Left ventricle myocardium inferior (tissue), 1 donor: ENCODE measurements at regions not wholly inside any gene's neighbourhood (a gene's known extent, or its start where the extent isn't known, plus 50 kb on each side); places are given as distances from the start of the nearest gene placed in this dataset.

Source experiments
- DNase-seq: peaks from one replicate; pipeline ENCODE4 v3.0.0-alpha.2; 2020
- H3K27ac ChIP-seq: fragments of 200-600 bp; replicated peaks from 2 replicates; pipeline ENCODE4 v1.8.0; 2021
- H3K27me3 ChIP-seq: fragments of 200-600 bp; 2 replicates; pipeline ENCODE4 v1.8.0; 2021; ENCODE audit warnings: low read depth
- H3K36me3 ChIP-seq: fragments of 200-600 bp; 2 replicates; pipeline ENCODE4 v1.8.0; 2021
- H3K4me1 ChIP-seq: fragments of 200-600 bp; 2 replicates; pipeline ENCODE4 v1.8.0; 2021
- H3K4me3 ChIP-seq: fragments of 200-600 bp; 2 replicates; pipeline ENCODE4 v1.8.0; 2021; ENCODE audit warnings: mild to moderate bottlenecking, moderate library complexity
- H3K9me3 ChIP-seq: fragments of 200-600 bp; replicated peaks from 2 replicates; pipeline ENCODE4 v1.8.0; 2021
- CTCF ChIP-seq: fragments of 200-600 bp; IDR thresholded peaks from 2 replicates; pipeline ENCODE4 v1.8.0; 2021; ENCODE audit warnings: antibody characterized with exemption, mild to moderate bottlenecking, borderline replicate concordance
- intact Hi-C: fragments of 100-400 bp; cut with micrococcal nuclease; formaldehyde crosslinking; loops from one replicate; pipeline ENCODE4 v1.11.0; 2022
- donor health status: DM: no; HTN: yes; CAD: no; lungs with severe emphysema.

GRCh38 chr1:30639881-30640452 lies 83.4 kb downstream of the MATN1 start:
- Histone ChIP-seq H3K4me3 (no peak overlapping the region), H3K36me3 (no peaks in the 10 kb centered on the region), H3K9me3 (no peaks in the 10 kb centered on the region), H3K4me1 (peaks cover 24% of the 10 kb centered on the region), H3K27me3 (peaks cover 44% of the 10 kb centered on the region), H3K27ac (no peak overlapping the region)
- DNase-seq, result no peak
- intact Hi-C loops, result no loop called here
- no peak for TF ChIP-seq CTCF

GRCh38 chr1:30638811-30639210 lies 84.6 kb downstream of the MATN1 start:
- intact Hi-C loops, result no loop called here
- H3K27ac ChIP-seq, result peak overlapping the region; percentile 27
- no peak for DNase-seq
- no peaks in the 10 kb centered on the region for H3K9me3 ChIP-seq
- H3K36me3 ChIP-seq, result no peaks in the 10 kb centered on the region
- H3K27me3 ChIP-seq, result peaks cover 34% of the 10 kb centered on the region
- H3K4me3 ChIP-seq, result no peak overlapping the region
- peaks cover 24% of the 10 kb centered on the region for H3K4me1 ChIP-seq
- TF ChIP-seq CTCF, result no peak

- Histone ChIP-seq H3K27ac (no peak overlapping the region), H3K27me3 (peaks cover 27% of the 10 kb centered on the region), H3K4me1 (peaks cover 24% of the 10 kb centered on the region), H3K4me3 (no peak overlapping the region), H3K9me3 (no peaks in the 10 kb centered on the region), H3K36me3 (no peaks in the 10 kb centered on the region)
- TF ChIP-seq CTCF, result no peak
- no peak for DNase-seq
- intact Hi-C loops, result no loop called here
Observed at GRCh38 chr1:30638086-30638485, 85.3 kb downstream of the MATN1 start.

- no peak for TF ChIP-seq CTCF
- H3K36me3 ChIP-seq, result no peaks in the 10 kb centered on the region
- no peak overlapping the region for H3K27ac ChIP-seq
- peaks cover 20% of the 10 kb centered on the region for H3K27me3 ChIP-seq
- peaks cover 24% of the 10 kb centered on the region for H3K4me1 ChIP-seq
- intact Hi-C loops, result no loop called here
- no peaks in the 10 kb centered on the region for H3K9me3 ChIP-seq
- DNase-seq, result no peak
- H3K4me3 ChIP-seq, result no peak overlapping the region
Observed at GRCh38 chr1:30637183-30637980, 86.0 kb downstream of the MATN1 start.

- Histone ChIP-seq H3K27me3 (peaks cover 15% of the 10 kb centered on the region), H3K4me1 (peaks cover 24% of the 10 kb centered on the region), H3K27ac (no peak overlapping the region), H3K36me3 (no peaks in the 10 kb centered on the region), H3K9me3 (no peaks in the 10 kb centered on the region), H3K4me3 (no peak overlapping the region)
- DNase-seq, result no peak
- intact Hi-C loops, result no loop called here
- TF ChIP-seq CTCF, result no peak
Observed at GRCh38 chr1:30636621-30637020, 86.8 kb downstream of the MATN1 start.
